ENCODE measurements at regions not wholly inside any gene's neighbourhood (a gene's known extent, or its start where the extent isn't known, plus 50 kb on each side); places are given as distances from the start of the nearest gene placed in this dataset.
"Not testable (repeated sequence)": the region's sequence is repeated elsewhere in the genome, so short reads cannot be mapped to it uniquely, and the experiment has no call there.

DNA sequence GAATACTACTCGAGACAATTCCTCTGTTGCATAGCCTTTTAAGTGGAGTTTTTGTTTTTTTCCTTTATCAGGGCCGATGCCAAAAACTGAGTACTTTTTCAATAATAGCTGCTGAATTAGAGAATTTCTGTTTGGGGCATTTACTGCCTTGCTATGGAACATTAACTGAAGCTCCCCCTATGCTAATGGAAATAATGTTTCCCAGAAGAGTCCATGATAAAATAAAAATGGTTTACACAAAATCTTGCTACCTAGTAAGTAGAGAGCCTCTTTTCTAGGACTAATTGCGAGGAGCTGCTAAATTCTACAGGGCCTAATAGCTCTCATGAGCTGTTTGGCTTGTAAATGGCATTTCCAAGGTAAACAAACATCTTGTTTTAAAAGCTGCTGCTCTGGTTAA, 128.2 kb upstream of the MYO10 start:
- Mint-ChIP-seq H3K4me3 (no peak overlapping the region), H3K27ac (no peak overlapping the region), H3K27me3 (no peaks in the 10 kb centered on the region), H3K9me3 (ENCODE audit: insufficient read depth) (peaks cover 3% of the 10 kb centered on the region), H3K4me1 (no peaks in the 10 kb centered on the region)
- no peak overlapping the region for H3K9ac ChIP-seq (ENCODE audit: low read length)
- H3K4me1 ChIP-seq (ENCODE audit: control insufficient read depth in 2 of 2, insufficient read depth in 2 of 2, low read length in 2 of 2): no peaks in the 10 kb centered on the region
- ChIA-PET POLR2A (no interaction called here), CTCF (no interaction called here)
- TF ChIP-seq EZH2 (IDR thresholded peaks at IDR 0.05; ENCODE audit: borderline replicate concordance, insufficient read depth, low read depth, low read length, poor library complexity, severe bottlenecking) (no peak), CTCF (IDR thresholded peaks at IDR 0.05) (no peak)
- H3K4me2 ChIP-seq (replicated peaks; ENCODE audit: low read depth, low read length, poor library complexity, severe bottlenecking): no peak overlapping the region
- no peak overlapping the region for H3K4me3 ChIP-seq (ENCODE audit: control extremely low read depth in 1 of 5, extremely low read depth in 1 of 5, insufficient read depth in 1 of 5, low read depth in 2 of 5, low read length in 4 of 5)
- H2AFZ ChIP-seq (ENCODE audit: insufficient read depth, low read depth, low read length, poor library complexity, severe bottlenecking): no peak overlapping the region
- no peaks in the 10 kb centered on the region for H3K36me3 ChIP-seq (replicated peaks in 1 of 2; ENCODE audit: control extremely low read depth in 1 of 2, control insufficient read depth in 1 of 2, extremely low read depth in 1 of 2, insufficient read depth in 2 of 2, low read length in 1 of 2)
- H3K79me2 ChIP-seq (ENCODE audit: control insufficient read depth, insufficient read depth, low read length): no peaks in the 10 kb centered on the region
- 71% methylated on average over 1 of the region's 3 CpGs for WGBS (ENCODE audit: insufficient coverage)
- intact Hi-C loops (cut with micrococcal nuclease): no loop called here
- DNase-seq: no peak
- no peaks in the 10 kb centered on the region for H4K20me1 ChIP-seq (ENCODE audit: control insufficient read depth, insufficient read depth, low read length, poor library complexity, severe bottlenecking)
- peaks cover 0 to 6% (median 0%) of the 10 kb centered on the region in 3 donors for H3K9me3 ChIP-seq (ENCODE audit: control extremely low read depth in 1 of 3, control insufficient read depth in 2 of 3, insufficient read depth in 1 of 3, low read length in 2 of 3)
- no peaks in the 10 kb centered on the region for H3K27me3 ChIP-seq (replicated peaks in 1 of 4; ENCODE audit: control extremely low read depth in 1 of 4, control insufficient read depth in 3 of 4, insufficient read depth in 4 of 4, low read length in 3 of 4)
- no peak for ATAC-seq (ENCODE audit: low read depth)
- H3K27ac ChIP-seq (ENCODE audit: low read length in 2 of 2): no peak overlapping the region

- ChIA-PET CTCF (no interaction called here), POLR2A (no interaction called here)
- Histone ChIP-seq H2AFZ (ENCODE audit: insufficient read depth, low read depth, low read length, poor library complexity, severe bottlenecking) (no peak overlapping the region), H3K27me3 (replicated peaks in 1 of 4; ENCODE audit: control extremely low read depth in 1 of 4, control insufficient read depth in 3 of 4, insufficient read depth in 4 of 4, low read length in 3 of 4) (no peaks in the 10 kb centered on the region), H3K27ac (ENCODE audit: low read length in 2 of 2) (no peak overlapping the region), H3K4me1 (ENCODE audit: control insufficient read depth in 2 of 2, insufficient read depth in 2 of 2, low read length in 2 of 2) (no peaks in the 10 kb centered on the region), H3K36me3 (replicated peaks in 1 of 2; ENCODE audit: control extremely low read depth in 1 of 2, control insufficient read depth in 1 of 2, extremely low read depth in 1 of 2, insufficient read depth in 2 of 2, low read length in 1 of 2) (no peaks in the 10 kb centered on the region), H3K9me3 (ENCODE audit: control extremely low read depth in 1 of 3, control insufficient read depth in 2 of 3, insufficient read depth in 1 of 3, low read length in 2 of 3) (peaks cover 0 to 10% (median 0%) of the 10 kb centered on the region in 3 donors), H3K4me2 (replicated peaks; ENCODE audit: low read depth, low read length, poor library complexity, severe bottlenecking) (no peak overlapping the region), H3K79me2 (ENCODE audit: control insufficient read depth, insufficient read depth, low read length) (no peaks in the 10 kb centered on the region), H3K4me3 (ENCODE audit: control extremely low read depth in 1 of 5, extremely low read depth in 1 of 5, insufficient read depth in 1 of 5, low read depth in 2 of 5, low read length in 4 of 5) (no peak overlapping the region), H3K9ac (ENCODE audit: low read length) (no peak overlapping the region), H4K20me1 (ENCODE audit: control insufficient read depth, insufficient read depth, low read length, poor library complexity, severe bottlenecking) (no peaks in the 10 kb centered on the region)
- ATAC-seq (ENCODE audit: low read depth) (no peak), DNase-seq (no peak)
- intact Hi-C loops (cut with micrococcal nuclease): no loop called here
- peaks cover 3% of the 10 kb centered on the region for H3K9me3 Mint-ChIP-seq (ENCODE audit: insufficient read depth)
- H3K4me1 Mint-ChIP-seq: no peaks in the 10 kb centered on the region
- H3K27me3 Mint-ChIP-seq: no peaks in the 10 kb centered on the region
- TF ChIP-seq EZH2 (IDR thresholded peaks at IDR 0.05; ENCODE audit: borderline replicate concordance, insufficient read depth, low read depth, low read length, poor library complexity, severe bottlenecking) (no peak), CTCF (IDR thresholded peaks at IDR 0.05) (no peak)
- no peak overlapping the region for H3K4me3 Mint-ChIP-seq
- no peak overlapping the region for H3K27ac Mint-ChIP-seq
- WGBS (ENCODE audit: insufficient coverage): 82% methylated on average over 2 of the region's 3 CpGs
Measured at GRCh38 chr5:17065458-17065857, 129.4 kb upstream of the MYO10 start.

DNA sequence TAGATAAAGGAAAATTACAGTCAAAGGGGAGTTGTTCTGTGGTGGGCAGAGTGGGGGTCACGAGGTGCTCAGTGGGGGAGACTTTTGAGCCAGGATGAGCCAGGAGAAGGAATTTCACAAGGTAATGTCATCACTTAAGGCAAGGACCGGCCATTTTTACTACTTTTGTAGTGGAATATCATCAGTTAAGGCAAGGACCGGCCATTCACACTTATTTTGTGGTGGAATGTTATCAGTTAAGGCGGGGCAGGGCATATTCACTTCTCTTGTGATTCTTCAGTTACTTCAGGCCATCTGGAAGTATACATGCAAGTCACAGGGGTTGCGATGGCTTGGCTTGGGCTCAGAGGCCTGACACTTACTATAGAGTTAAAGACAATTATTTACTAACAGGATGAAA, 129.9 kb upstream of the MYO10 start:
- H3K79me2 ChIP-seq (ENCODE audit: control insufficient read depth, insufficient read depth, low read length); POLR2A ChIA-PET; H3K4me2 ChIP-seq (replicated peaks; ENCODE audit: low read depth, low read length, poor library complexity, severe bottlenecking); H3K4me1 Mint-ChIP-seq; H3K36me3 ChIP-seq (replicated peaks in 1 of 2; ENCODE audit: control extremely low read depth in 1 of 2, control insufficient read depth in 1 of 2, extremely low read depth in 1 of 2, insufficient read depth in 2 of 2, low read length in 1 of 2); H2AFZ ChIP-seq (ENCODE audit: insufficient read depth, low read depth, low read length, poor library complexity, severe bottlenecking); H3K4me1 ChIP-seq (ENCODE audit: control insufficient read depth in 2 of 2, insufficient read depth in 2 of 2, low read length in 2 of 2); CTCF ChIA-PET; H3K4me3 Mint-ChIP-seq; H3K4me3 ChIP-seq (ENCODE audit: control extremely low read depth in 1 of 5, extremely low read depth in 1 of 5, insufficient read depth in 1 of 5, low read depth in 2 of 5, low read length in 4 of 5); H3K9me3 ChIP-seq (ENCODE audit: control extremely low read depth in 1 of 3, control insufficient read depth in 2 of 3, insufficient read depth in 1 of 3, low read length in 2 of 3); H3K9me3 Mint-ChIP-seq (ENCODE audit: insufficient read depth); H3K27me3 Mint-ChIP-seq; H3K27ac ChIP-seq (ENCODE audit: low read length in 2 of 2); H3K9ac ChIP-seq (ENCODE audit: low read length); intact Hi-C loops (cut with micrococcal nuclease); ATAC-seq (ENCODE audit: low read depth); H3K27ac Mint-ChIP-seq; H3K27me3 ChIP-seq (replicated peaks in 1 of 4; ENCODE audit: control extremely low read depth in 1 of 4, control insufficient read depth in 3 of 4, insufficient read depth in 4 of 4, low read length in 3 of 4); DNase-seq; H4K20me1 ChIP-seq (ENCODE audit: control insufficient read depth, insufficient read depth, low read length, poor library complexity, severe bottlenecking): not testable (repeated sequence)
- WGBS (ENCODE audit: insufficient coverage): 71% methylated on average over 2 of the region's 5 CpGs
